ENCODE measurements at regions not wholly inside any gene's neighbourhood (a gene's known extent, or its start where the extent isn't known, plus 50 kb on each side); places are given as distances from the start of the nearest gene placed in this dataset.

DNA sequence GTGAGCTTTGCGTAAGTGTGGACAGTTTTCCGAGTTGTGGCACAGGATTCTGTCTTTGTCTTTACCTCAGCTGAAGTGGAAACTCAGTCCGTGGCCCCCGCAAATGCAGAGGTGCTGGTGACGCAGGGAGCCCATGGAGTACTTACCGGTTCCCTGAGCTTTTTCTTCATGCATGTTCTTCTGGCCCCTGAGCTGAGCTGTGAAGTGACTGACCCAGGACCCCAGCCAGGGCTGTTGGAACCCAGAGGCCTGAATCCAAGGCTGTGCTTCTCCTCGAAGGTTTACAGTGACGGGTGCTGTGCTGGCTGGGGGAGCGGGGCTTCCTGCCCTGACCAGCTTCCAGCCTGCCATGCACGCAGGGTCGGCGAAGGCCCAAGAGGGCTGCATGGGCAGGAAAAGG, 223.5 kb downstream of the GLRX3 start:
- no peak for DNase-seq (ENCODE audit: extremely low spot score)
- no peak for TF ChIP-seq SUZ12 (IDR thresholded peaks at IDR 0.05)
- ChIA-PET POLR2A (no interaction called here), CTCF (no interaction called here)

DNA sequence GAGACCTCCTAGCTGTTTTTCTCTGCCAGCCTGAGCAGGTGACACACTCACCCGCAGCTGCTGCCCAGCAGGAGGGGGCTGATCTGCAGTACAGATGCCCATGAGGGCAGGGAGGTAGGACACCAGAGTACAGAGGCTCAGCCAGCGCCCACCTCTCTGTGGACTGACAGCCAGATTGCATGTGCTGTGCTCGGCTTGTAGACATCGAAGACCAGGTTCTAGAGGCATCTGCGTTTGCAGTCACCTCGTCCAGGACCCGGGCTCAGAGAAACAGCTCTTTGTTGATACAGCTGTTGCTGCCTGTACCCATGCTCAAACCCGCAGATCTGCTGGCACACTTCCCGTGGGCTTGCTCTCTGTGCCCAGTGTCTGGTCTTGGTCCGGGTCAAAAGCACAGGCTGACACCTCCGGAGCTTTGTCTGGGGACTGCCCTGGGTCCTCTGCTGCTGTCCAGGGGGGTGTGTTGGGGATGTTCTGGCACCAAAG, 224.7 kb downstream of the GLRX3 start:
- DNase-seq (ENCODE audit: extremely low spot score): no peak
- TF ChIP-seq HDGF (IDR thresholded peaks at IDR 0.05; ENCODE audit: borderline replicate concordance) (no peak), FOXA1 (IDR thresholded peaks at IDR 0.05) (no peak), LEF1 (IDR thresholded peaks at IDR 0.05; ENCODE audit: borderline replicate concordance) (no peak), TARDBP (IDR thresholded peaks at IDR 0.05) (no peak), SUZ12 (IDR thresholded peaks at IDR 0.05) (no peak), ARNT (IDR thresholded peaks at IDR 0.05) (no peak), L3MBTL2 (conservative IDR thresholded peaks at IDR 0.05) (no peak), NFRKB (IDR thresholded peaks at IDR 0.05) (no peak), ELF4 (IDR thresholded peaks at IDR 0.05) (no peak), FOXK2 (IDR thresholded peaks at IDR 0.05) (no peak)
- TF ChIP-seq, protein P1, sequence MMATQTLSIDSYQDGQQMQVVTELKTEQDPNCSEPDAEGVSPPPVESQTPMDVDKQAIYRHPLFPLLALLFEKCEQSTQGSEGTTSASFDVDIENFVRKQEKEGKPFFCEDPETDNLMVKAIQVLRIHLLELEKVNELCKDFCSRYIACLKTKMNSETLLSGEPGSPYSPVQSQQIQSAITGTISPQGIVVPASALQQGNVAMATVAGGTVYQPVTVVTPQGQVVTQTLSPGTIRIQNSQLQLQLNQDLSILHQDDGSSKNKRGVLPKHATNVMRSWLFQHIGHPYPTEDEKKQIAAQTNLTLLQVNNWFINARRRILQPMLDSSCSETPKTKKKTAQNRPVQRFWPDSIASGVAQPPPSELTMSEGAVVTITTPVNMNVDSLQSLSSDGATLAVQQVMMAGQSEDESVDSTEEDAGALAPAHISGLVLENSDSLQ (IDR thresholded peaks at IDR 0.05): no peak
- CTCF ChIA-PET: no interaction called here
- POLR2A ChIA-PET: no interaction called here

DNA sequence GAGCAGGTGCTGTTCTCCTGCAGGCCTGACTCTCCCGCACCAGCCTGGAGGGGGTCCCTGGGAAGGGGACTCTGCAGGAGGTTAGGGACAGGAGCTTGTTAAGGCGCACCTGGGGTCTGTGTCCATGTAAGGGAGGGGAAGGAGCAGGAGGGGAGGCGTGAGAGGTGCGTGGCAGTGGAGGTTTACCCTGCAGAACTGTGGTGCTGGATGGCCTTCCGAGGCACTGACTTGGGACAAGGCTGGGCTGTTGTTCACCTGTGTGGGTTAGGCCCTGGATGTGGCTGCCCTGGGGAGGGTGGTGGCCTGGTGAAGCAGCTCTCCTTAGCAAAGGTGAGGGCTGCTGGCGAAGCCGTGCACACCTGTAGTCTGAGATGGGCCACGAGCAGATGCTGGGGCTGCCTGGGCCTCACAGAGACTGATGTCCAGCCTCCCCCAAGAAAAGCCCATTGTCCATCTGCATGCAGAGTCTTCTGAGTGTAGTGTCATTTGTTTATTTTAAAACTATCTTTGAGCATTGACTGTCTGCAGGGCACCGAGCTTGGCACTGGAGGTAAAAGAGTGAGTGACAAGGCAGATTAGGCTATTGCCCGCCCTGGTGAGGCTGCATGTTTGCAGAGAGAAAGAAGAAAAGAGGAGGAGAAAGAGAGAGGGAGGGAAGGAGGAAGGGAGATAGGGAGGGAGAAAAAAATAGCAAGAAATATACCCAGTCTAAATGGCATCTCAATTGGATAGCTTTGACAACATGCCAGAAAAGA, 225.3 kb downstream of the GLRX3 start:
- TF ChIP-seq ELF4 (IDR thresholded peaks at IDR 0.05): no peak
- no peak for TF ChIP-seq ARNT (IDR thresholded peaks at IDR 0.05)
- TF ChIP-seq TARDBP (IDR thresholded peaks at IDR 0.05): no peak
- no peak for TF ChIP-seq FOXK2 (IDR thresholded peaks at IDR 0.05)
- TF ChIP-seq FOXA1 (IDR thresholded peaks at IDR 0.05): no peak
- no peak for TF ChIP-seq L3MBTL2 (conservative IDR thresholded peaks at IDR 0.05)
- no peak for TF ChIP-seq NFRKB (IDR thresholded peaks at IDR 0.05)
- no peak for TF ChIP-seq SP1 (IDR thresholded peaks at IDR 0.05)
- no peak for TF ChIP-seq HDGF (IDR thresholded peaks at IDR 0.05; ENCODE audit: borderline replicate concordance)
- TF ChIP-seq SUZ12 (IDR thresholded peaks at IDR 0.05): no peak
- TF ChIP-seq BHLHE40 (IDR thresholded peaks at IDR 0.05; ENCODE audit: borderline replicate concordance): no peak
- no peak for TF ChIP-seq ZNF384 (IDR thresholded peaks at IDR 0.05)
- no peak for TF ChIP-seq LEF1 (IDR thresholded peaks at IDR 0.05; ENCODE audit: borderline replicate concordance)
- TF ChIP-seq FOXM1 (IDR thresholded peaks at IDR 0.05; ENCODE audit: borderline replicate concordance): no peak
- ChIA-PET POLR2A (no interaction called here), CTCF (interaction anchor here (0.7 kb wide), 1 partner anchor 12 kb away, joined by 3 read pairs; no protein-coding TSS in a partner anchor)
- no peak for DNase-seq (ENCODE audit: extremely low spot score)

DNA sequence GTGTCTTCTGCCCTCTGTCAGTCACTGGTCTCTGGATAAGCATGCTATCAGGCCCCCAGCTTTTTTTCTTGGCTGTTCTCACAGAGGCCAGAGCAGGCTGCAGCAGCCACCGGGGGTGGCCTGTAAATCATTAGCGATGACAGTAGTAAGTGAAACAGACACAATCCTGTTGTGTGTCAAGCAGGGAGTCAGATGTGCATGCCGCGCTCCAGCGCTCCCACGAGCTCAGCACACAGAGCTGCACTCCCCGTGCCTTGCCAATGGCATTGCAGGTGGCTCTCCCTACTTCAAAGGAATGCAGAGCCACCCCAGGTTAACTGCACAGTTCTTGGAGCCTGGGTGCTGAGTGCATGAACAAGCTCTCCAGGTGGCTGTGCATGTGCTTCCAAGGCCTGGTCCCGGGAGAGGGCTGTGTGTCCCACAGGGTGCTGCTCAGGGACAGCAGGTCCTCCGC, 226.1 kb downstream of the GLRX3 start:
- POLR2A ChIA-PET: no interaction called here
- CTCF ChIA-PET: interaction anchor here (0.7 kb wide), 1 partner anchor 11 kb away, joined by 3 read pairs; no protein-coding TSS in a partner anchor
- TF ChIP-seq NFRKB (IDR thresholded peaks at IDR 0.05): no peak
- no peak for DNase-seq (ENCODE audit: extremely low spot score)

DNA sequence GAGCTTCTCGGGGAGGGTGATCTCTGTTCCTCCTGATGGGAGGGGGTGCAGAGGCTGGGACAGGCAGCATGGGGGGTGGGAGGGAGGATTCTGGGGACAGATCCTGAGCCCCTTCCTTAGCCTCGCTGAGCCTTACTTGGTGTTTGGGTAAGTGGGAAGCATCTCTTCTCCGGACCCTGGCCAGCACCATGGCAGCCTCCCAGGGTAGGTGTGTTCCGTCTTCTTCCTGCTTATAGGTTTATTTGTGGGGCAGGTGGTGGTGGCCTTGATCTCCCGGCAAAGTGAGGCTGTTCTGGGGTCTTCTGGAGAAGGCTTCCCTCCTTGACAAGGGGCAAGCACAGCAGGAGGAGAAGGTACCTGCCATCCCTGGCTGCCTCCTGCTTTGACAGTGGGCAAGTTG, 226.9 kb downstream of the GLRX3 start:
- ChIA-PET POLR2A (no interaction called here), CTCF (no interaction called here)
- TF ChIP-seq HDGF (IDR thresholded peaks at IDR 0.05; ENCODE audit: borderline replicate concordance): no peak
- TF ChIP-seq ARNT (IDR thresholded peaks at IDR 0.05): no peak
- TF ChIP-seq FOXK2 (IDR thresholded peaks at IDR 0.05): no peak
- TF ChIP-seq CTBP1 (IDR thresholded peaks at IDR 0.05; ENCODE audit: borderline replicate concordance): no peak
- TF ChIP-seq NFRKB (IDR thresholded peaks at IDR 0.05): no peak
- TF ChIP-seq ZNF384 (IDR thresholded peaks at IDR 0.05): no peak
- TF ChIP-seq, protein P1 (IDR thresholded peaks at IDR 0.05): no peak
- no peak for TF ChIP-seq BHLHE40 (IDR thresholded peaks at IDR 0.05; ENCODE audit: borderline replicate concordance)
- TF ChIP-seq LEF1 (IDR thresholded peaks at IDR 0.05; ENCODE audit: borderline replicate concordance): no peak
- TF ChIP-seq FOXM1 (IDR thresholded peaks at IDR 0.05; ENCODE audit: borderline replicate concordance): no peak
- TF ChIP-seq SP1 (IDR thresholded peaks at IDR 0.05): no peak
- no peak for TF ChIP-seq TARDBP (IDR thresholded peaks at IDR 0.05)
- no peak for TF ChIP-seq SUZ12 (IDR thresholded peaks at IDR 0.05)
- no peak for TF ChIP-seq ELF4 (IDR thresholded peaks at IDR 0.05)
- TF ChIP-seq FOXA1 (IDR thresholded peaks at IDR 0.05): no peak
- TF ChIP-seq L3MBTL2 (conservative IDR thresholded peaks at IDR 0.05): no peak
- DNase-seq (ENCODE audit: extremely low spot score): no peak

DNA sequence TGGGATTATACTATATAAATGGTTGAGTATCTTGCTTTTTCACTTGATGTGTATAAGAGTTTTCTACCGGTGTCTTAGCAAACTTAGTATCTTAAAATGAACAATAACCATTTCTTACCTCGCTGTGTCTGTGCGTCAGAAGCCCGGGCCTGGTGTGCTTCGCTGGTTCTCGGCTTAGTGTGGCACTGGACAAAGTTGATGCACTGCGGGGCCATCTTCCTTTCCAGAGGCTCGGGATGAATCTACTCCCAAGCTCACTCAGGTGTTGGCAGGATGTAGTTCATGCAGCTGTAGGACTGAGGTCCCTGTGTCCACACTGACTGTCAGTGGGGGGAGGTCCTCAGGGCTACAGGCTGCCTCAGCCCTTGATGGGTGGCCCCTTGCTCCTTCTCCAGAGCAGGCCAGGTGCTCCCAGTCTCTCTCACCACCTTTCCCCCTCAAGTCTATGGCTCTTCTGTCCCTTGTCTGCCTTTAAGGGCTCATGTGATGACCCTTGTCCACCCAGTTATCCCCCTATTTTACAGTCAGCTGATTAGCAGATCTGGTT, 227.8 kb downstream of the GLRX3 start:
- ChIA-PET CTCF (no interaction called here), POLR2A (no interaction called here)
- TF ChIP-seq SUZ12 (IDR thresholded peaks at IDR 0.05) (no peak), FOXA1 (IDR thresholded peaks at IDR 0.05) (no peak), NFRKB (IDR thresholded peaks at IDR 0.05) (no peak), BHLHE40 (IDR thresholded peaks at IDR 0.05; ENCODE audit: borderline replicate concordance) (no peak), L3MBTL2 (conservative IDR thresholded peaks at IDR 0.05) (no peak), HDGF (IDR thresholded peaks at IDR 0.05; ENCODE audit: borderline replicate concordance) (no peak), TARDBP (IDR thresholded peaks at IDR 0.05) (no peak), ELF4 (IDR thresholded peaks at IDR 0.05) (no peak), SP1 (IDR thresholded peaks at IDR 0.05) (no peak), FOXK2 (IDR thresholded peaks at IDR 0.05) (no peak), LEF1 (IDR thresholded peaks at IDR 0.05; ENCODE audit: borderline replicate concordance) (no peak), CTBP1 (IDR thresholded peaks at IDR 0.05; ENCODE audit: borderline replicate concordance) (no peak)
- TF ChIP-seq, protein P1 (IDR thresholded peaks at IDR 0.05): no peak
- DNase-seq (ENCODE audit: extremely low spot score): no peak

Measured in HEK293T (cell line).